HG02970 (cell line): ENCODE measurements at regions not wholly inside any gene's neighbourhood (a gene's known extent, or its start where the extent isn't known, plus 50 kb on each side); places are given as distances from the start of the nearest gene placed in this dataset.
"Not testable (repeated sequence)": the region's sequence is repeated elsewhere in the genome, so short reads cannot be mapped to it uniquely, and the experiment has no call there.

Source experiments
- ATAC-seq: cut with Tn5 transposase; IDR thresholded peaks from one replicate; pipeline ENCODE4 v1.9.1; 2021; ENCODE audit warnings: mild to moderate bottlenecking, moderate library complexity, moderate number of reproducible peaks; ENCODE audit not compliant: unreplicated experiment, low FRiP score

DNA sequence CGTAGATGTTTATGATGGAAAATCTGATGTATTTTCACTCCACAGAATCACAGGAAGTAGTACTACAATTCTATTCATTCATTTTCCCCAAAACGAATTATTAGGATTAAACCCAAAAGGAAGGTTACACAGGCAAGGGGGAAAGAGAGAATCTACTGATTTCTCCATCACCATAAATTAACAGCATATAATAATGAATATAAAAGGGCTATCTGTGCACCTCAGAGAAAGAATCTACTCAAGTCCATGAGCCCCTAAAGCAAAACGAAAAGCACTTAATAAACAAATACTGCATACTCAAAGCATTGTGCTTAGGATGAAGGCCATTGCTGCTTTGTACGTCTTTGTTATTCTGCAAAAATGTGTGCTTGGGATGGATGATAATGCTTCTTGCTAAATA is 740.5 kb upstream of the SEMA6A start:
- ATAC-seq: no peak

DNA sequence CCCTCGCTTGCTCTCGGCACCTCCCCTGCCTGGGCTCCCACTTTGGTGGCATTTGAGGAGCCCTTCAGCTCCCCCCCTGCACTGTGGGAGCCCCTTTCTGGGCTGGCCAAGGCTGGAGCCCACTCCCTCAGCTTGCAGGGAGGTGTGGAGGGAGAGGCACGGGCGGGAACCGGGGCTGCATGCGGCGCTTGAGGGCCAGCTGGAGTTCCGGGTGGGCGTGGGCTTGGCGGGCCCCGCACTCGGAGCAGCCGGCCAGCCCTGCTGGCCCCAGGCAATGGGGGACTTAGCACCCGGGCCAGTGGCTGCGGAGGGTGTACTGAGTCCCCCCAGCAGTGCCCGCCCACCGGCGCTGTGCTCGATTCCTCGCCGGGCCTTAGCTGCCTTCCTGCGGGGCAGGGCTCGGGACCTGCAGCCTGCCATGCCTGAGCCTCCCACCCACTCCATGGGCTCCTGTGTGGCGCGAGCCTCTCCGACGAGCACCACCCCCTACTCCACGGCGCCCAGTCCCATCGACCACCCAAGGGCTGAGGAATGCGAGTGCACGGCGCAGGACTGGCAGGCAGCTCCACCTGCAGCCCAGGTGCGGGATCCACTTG is 730.0 kb upstream of the SEMA6A start:
- ATAC-seq: not testable (repeated sequence)

DNA sequence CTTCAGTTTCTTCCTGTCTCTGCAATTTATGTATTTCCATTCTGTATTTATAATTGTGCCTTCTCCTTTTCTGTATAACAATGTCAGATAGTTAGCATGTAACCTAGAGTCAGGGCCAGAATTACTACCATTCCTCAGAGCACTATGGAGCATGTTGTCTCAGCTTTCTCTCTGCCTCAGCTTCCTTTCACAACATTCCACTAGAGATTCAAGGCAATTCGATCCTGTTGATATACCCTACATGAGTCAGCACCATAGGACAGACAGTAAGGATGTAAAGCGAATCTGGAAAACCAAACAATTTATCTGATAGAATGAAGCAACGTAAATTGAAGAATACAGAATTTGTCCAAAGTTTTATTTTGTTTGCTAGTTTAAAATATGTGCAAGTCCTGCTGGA is 728.3 kb upstream of the SEMA6A start:
- ATAC-seq: no peak

DNA sequence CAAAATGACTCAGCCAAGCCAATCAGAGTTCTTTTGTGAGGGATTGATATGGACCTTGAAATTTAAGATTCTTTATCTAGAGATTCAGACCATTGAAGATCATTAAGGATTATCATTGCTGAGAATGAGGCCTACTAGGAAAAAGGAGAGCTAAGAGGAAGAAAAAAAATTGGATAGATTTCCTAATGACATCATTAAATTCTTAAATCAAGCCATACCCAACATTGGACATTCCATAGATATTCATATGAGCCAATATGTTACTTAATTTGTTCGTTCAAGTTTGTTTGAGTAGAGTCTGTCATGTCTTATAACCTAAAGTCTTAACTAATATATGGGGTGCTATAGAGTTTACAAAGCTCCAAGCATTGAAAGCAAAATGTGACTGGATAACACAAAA is 727.9 kb upstream of the SEMA6A start:
- no peak for ATAC-seq

DNA sequence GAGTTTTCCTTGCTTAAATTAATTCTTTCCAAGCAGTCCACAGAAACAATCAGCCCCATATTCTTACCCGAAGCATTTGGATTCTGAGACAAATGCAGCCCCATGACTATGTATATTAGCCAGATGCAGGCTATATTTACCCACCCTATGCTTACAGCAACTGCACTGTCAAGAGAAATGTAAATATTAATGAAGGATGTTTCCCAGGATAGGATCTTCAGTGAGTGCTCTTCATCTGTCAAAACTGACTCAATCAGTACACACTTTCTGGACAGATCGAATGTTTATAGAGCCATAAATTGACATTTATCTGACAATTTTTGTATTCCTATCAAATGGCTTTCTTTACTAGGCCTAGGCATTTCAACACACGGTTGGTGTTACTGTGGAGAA is 725.3 kb upstream of the SEMA6A start:
- ATAC-seq: no peak

DNA sequence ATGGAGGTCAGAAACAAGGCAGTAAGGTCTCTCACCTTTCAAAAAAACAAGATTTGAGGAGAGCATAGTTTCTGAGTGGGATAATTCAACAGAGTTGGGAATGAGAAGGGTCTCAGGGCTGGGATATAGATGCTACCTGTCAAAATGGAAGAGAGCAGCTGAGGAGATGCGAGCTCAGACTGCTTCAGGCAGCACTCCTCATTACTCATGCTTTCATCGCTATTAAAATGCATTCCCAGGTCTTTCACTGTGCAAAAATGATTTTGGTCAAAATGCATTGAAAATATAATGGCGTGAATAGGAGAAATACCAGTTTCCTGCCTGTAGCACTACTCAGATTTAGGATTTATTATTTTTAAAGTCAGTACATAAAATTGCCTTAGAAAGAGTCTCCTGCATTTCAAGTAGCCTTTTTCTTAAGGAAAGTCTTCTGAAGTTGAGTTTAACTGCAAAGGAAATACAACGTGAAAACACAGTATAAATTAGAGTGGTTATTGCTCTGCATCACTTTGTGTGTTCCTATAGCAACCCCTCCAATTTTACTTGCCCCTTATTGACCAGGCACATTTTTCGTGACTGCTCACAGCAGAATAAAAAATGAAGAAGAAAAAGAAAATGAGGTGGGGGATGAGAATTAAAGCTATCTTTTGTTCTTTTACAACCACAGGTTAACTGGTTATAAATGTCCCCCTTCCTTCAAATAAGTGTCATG is 724.8 kb upstream of the SEMA6A start:
- ATAC-seq: no peak

DNA sequence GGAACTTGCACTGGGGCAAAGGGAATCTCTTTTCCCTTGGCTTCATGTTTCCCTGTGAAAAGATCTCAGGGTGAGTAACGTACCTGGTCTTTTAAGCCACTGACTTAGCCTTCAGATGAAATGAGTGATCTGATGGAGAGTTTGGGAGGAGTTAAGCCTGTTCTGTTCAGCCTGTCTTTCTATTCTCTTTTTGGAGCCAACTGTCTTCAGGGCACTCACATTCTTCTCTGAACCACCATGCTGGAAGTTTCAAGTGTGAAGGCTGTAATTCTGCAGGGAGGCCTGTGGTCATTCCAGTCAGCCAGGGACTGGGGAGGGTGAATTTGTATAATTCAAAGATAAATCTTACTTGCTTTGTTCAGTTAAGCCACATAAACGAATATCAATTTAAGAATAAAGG is 722.2 kb upstream of the SEMA6A start:
- no peak for ATAC-seq

DNA sequence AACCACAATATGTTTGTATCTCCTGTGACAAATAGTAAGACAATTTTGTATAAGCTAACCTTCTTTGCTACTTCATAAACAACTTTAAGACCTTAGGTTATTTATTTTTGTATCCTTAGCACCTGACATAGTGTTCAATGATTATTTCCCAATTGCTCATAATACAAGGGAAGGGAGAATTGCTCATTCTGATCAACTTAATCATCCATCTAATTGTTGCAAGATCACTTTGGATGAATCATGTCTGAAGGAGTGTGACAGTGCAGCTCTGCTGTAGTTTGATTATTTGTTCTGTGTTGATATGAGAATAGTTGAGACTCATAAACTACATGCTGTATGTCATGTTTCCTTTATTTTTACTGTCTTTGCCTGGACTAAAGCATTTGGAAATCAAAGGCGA is 721.3 kb upstream of the SEMA6A start:
- no peak for ATAC-seq

DNA sequence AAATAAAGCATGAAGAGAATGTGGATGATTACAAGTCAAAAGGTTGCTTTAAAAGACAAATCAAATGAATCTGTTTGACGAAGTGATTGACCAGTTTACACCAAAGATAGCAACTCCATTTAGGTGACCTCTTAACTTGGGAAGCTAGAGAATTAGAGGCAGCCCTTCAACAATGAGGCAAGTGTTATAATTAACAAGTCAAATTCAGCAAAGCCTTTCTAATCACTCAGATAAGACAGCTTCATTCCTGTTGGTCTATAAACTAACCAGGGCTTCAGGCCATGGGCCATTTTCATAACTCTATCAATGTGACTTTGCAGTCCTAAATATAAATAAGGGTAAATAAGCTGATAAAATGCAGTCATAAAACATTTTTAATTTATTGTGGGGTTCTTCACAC is 712.2 kb upstream of the SEMA6A start:
- ATAC-seq: no peak

DNA sequence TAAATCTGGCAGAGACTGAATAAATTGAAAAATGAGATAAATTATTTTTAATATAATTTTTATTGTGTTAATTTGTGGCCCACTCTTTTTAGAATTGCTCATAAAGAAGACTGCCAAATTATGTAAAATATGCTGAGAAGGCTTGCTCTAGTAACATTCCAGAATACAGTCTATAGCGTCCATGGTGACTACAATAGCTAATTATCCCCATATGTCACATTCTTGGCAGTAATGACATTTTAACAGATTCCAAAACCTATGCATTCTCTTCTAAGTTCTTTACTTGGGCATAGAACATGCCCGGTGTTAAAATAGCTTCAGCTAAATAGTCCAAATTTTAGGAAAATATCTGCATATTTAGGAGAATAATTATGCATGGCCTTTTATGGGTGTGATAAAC is 697.0 kb upstream of the SEMA6A start:
- ATAC-seq: no peak

DNA sequence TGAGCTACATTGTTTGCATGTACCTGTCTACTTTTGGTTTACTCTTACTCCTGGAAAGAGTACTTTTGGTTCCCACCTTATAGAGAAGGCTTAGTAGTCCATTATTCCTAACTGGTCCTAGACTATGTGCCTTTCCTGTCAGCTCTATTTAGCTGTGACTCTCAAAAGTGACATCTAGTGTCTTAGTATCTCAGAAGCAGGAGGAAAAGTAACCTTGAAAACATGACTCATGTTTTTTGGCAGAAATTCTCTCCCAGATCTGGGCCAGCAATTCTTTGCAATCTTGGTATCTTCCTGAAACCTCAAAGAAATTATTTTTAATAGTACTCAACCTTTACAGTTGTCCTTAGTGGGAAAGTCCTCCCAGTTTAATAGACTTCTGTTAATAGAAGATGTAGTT is 691.7 kb upstream of the SEMA6A start:
- ATAC-seq: no peak

DNA sequence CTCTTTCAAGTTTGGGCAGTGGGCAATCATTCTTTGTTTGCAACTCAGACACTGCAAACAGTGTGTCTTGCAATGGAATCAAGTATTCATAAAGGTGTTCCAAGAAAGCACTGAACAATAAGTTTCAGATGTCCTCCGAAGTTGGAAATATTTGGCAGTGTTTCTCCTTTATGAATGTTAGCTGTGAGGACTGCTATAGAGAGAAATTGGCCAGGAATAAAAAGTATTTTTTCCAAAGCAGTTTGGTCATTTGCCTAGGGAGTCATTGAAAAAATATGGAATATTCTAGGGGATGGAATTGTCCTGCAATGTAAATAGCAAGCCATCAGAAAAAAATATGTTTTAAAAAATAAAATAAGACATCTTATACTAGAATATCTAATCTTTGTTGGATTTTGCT is 688.6 kb upstream of the SEMA6A start:
- ATAC-seq: no peak

DNA sequence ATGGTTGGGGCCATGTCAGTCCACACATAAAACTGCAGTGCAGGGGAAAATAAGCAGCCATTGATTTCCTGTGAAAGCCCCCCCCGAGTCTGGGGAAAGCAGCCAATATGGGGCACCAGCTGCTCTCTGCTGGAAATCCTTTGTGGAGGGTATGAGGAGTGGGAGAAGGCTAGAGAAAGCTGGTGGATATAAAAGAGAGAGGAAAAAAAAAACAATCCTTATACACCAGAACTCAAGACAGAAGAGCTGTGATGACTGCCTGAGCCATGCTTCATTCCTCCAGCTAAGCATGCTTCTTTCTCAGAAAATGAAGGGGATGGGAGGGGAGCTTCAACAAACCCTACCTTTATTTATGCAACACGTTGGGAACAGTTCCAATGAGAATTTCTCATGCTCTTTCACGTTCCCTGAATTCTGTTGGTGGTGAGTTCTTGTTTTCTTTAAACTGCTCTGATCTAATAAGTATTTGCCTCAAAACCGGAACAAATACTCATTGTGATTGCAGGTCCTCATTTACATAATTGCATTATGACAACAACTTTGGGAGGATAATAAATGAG is 688.0 kb upstream of the SEMA6A start:
- no peak for ATAC-seq

DNA sequence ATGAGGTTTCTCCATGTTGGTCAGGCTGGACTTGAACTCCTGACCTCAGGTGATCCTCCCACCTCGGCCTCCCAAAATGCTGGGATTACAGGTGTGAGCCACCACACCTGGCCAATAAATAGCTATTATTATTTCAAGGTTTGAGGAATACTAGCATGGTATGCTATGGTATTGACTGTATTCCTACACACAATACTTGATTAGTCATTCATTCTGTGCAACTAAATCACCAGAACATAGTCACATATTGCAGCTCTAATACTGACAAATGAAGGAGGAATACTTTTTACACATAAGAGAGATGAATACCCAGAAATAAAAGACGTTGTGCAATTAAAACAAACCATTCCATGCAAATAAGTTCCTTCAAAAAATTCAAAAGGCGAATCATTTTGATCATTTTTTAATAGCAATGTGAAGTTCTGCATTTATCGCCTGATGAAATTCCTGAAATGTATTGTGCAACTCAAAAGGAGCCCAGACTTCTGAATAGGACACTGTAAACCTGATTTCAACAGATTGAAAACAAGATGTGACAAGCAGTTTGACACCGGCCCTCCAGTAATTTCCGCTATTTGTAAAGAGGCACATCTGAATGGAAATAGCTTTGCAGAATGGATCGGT is 687.4 kb upstream of the SEMA6A start:
- no peak for ATAC-seq

DNA sequence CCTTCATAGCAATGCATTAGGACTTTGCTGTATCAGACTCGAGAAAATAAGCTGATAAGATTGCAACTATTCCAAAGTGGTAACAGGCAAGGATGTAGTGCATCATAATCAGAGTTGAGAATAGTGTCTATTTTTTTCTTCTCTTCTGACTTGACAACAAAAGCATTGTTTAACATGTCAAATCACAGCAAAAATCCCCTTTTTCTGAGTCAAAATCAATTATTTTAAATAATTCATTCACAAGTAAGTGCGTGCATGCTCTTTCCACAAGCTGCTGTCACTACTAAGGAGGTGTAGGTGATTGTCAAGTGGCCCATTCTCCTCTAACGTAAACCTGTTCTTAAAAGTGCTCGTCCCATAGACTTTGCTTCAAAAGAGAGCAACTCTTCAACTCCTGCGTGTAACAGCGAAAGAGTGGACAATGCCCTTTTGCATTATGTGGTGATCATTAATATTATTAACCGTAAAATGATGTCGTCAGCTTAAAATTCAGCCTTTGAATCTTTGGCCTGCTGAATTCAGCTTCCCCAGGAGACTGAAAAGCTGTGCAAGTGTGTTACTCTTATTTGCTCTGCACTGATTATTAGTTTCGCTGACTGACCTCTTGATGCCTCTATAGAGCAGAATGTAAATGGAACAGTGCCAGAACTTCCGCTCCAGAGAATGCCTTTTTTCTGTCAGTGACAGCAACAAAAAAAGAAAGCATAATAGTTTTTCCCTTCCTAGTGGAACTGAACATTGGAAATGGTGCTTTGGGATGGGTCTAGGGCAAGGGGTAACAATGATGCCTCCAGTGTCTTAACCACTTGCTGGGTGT is 680.8 kb upstream of the SEMA6A start:
- ATAC-seq: no peak

DNA sequence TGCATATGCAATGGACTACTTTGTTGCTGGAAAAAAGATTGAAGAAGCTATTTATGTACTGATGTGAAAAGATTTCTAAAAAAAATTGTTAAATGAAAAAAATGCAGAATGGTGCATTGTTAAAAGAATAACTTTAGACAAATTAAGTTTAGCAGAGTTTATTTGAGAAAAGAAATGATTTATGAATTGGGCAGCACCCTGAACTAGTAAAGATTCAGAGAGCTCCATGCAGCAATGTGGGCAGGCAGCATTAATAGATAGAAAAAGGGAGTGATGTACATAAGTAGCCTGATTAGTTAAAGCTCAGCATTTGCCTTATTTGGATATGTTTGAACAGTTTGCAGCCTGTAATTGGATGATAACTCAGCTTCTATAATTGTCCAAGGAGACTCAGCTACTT is 677.9 kb upstream of the SEMA6A start:
- ATAC-seq: no peak

DNA sequence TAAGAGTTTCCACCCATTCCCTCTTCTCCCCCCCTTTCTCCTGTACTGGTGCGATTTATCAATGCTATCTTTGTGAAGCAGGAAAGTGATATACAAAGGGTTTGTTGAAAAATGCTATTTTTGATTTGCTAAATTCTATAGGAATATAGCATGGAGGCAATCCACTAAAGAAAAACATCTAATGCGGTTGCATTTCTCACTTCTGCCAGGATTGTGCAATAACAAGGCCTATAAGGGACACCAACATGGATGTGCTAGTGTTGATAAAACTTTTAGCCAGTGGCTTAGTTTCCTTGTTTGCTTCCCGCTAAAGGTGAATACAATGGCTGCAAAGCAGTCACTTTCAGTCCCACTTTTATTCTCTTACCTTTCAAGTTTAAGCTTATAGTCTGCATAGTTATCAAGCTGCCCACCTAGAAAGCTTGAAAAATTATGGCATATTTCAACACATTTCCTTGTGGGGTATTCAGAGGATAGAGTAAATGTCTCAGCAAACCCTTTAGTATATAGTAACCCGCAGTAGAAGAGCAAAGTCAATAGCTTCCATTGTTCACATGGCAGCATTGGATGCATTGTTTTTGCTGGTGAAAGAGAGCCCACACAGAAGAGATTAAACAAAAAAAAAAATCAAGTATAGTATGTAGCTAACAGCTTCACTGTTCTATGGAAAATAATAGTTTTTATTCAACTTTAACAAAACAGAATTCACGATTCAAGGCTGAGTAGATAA is 674.6 kb upstream of the SEMA6A start:
- no peak for ATAC-seq

DNA sequence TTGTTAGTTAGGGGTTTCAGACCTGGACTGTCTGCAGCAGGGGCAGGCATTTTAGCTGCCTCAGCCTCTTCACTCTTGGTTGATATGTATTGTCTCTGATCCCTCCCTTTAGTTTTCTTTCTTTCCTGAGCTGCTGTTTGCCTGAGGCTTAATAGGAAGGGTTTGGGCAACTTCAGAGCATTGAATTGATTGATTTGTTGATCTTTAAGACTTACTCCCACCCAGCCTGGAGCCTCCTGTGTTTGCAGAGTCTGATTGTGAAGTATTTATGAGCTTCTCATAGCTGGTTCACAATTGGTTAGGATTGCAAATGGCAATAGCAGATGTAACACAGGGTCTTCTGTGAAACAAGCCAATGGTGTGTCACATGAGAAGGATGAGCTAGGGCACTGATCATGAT is 671.8 kb upstream of the SEMA6A start:
- ATAC-seq: no peak

DNA sequence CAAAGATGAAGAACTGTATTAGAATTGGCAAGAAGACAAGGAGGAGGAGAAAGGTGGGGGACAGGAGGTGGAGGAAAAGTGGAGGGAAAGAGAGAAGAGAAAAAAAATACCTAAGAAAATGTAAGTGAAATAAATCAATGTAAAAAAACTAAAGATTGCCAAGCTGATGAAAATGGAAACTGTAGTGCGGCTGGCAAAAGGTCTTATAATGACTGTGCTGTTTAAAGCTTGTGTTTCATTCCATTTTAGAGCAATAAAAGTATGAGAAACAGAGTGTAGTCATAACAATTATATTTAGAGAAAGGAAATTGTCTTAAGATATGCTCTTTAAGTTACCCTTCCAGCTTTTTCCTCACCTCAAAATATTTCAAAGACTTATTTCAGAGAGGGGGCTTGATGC is 670.5 kb upstream of the SEMA6A start:
- no peak for ATAC-seq

DNA sequence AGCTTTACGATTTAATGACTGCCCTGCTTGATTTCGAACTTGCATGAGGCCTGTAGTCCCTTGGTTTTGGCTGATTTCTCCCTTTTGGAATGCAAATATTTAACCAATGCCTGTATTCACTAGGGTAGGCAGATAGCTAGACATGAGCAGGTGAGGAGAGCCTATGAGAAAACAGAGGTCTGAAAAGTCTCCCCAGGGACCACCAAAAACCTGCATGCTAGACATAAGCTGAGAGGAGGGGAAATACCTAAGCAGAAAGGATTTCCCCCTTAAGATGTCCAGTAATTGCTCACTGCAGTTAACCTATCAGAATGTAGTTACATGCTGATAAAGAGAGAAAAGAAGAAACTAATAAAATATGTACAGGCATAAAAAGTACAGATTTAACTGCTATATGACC is 667.4 kb upstream of the SEMA6A start:
- ATAC-seq: no peak
